NCI-H2107 treated with DMSO at 0.1 percent for 48 hours (cell line): ENCODE measurements at regions not wholly inside any gene's neighbourhood (a gene's known extent, or its start where the extent isn't known, plus 50 kb on each side); places are given as distances from the start of the nearest gene placed in this dataset.

Source experiments
- DNase-seq: peaks from one replicate; lab custom pipeline; 2025; ENCODE audit not compliant: unreplicated experiment; lab: John Stamatoyannopoulos, UW

- DNase-seq = no peak
These were observed 266.5 kb upstream of the KLF4 start for GRCh38 chr9:107756091-107756490.

GRCh38 chr9:107755246-107755645, 265.7 kb upstream of the KLF4 start:
- DNase-seq = no peak

- DNase-seq = no peak
These were observed 262.1 kb upstream of the KLF4 start for GRCh38 chr9:107751567-107752210.

GRCh38 chr9:107750741-107751566, 261.4 kb upstream of the KLF4 start:
- DNase-seq = no peak

GRCh38 chr9:107749787-107750444, 260.3 kb upstream of the KLF4 start:
- DNase-seq = peak; percentile 31

- DNase-seq = no peak
These were observed 255.3 kb upstream of the KLF4 start for GRCh38 chr9:107744873-107745272.

GRCh38 chr9:107742531-107743309, 253.2 kb upstream of the KLF4 start:
- DNase-seq = no peak

GRCh38 chr9:107740088-107740980, 250.8 kb upstream of the KLF4 start:
- no peak for DNase-seq

GRCh38 chr9:107739601-107740082, 250.1 kb upstream of the KLF4 start:
- DNase-seq = no peak

GRCh38 chr9:107738789-107739188, 249.2 kb upstream of the KLF4 start:
- DNase-seq = no peak

- no peak for DNase-seq
These were observed 248.6 kb upstream of the KLF4 start for GRCh38 chr9:107737987-107738743.

- no peak for DNase-seq
These were observed 248.0 kb upstream of the KLF4 start for GRCh38 chr9:107737610-107737986.

- no peak for DNase-seq
These were observed 246.3 kb upstream of the KLF4 start for GRCh38 chr9:107735821-107736220.

GRCh38 chr9:107734256-107735013, 244.9 kb upstream of the KLF4 start:
- DNase-seq = no peak

GRCh38 chr9:107733523-107733894, 243.9 kb upstream of the KLF4 start:
- no peak for DNase-seq

- DNase-seq = no peak
These were observed 243.4 kb upstream of the KLF4 start for GRCh38 chr9:107732781-107733522.

- no peak for DNase-seq
These were observed 241.7 kb upstream of the KLF4 start for GRCh38 chr9:107731115-107731762.

- DNase-seq = no peak
These were observed 241.1 kb upstream of the KLF4 start for GRCh38 chr9:107730666-107731065.
